Endothelial cell of umbilical vein (primary cell): ENCODE measurements at regions not wholly inside any gene's neighbourhood (a gene's known extent, or its start where the extent isn't known, plus 50 kb on each side); places are given as distances from the start of the nearest gene placed in this dataset.

ENCODE experiments used
- BruUV-seq: library from RNA; stranded (reverse); fragments of 400-500 nt; replicated peaks from 2 replicates; lab custom pipeline; 2021; lab: Mats Ljungman, UMichigan
- CTCF ChIA-PET: fragments of 300-600, 350-600 bp; sonication (Branson Sonifier 250); formaldehyde crosslinking; loops from one replicate; lab custom pipeline; 2021; ENCODE audit warnings: antibody characterized with exemption, inconsistent platforms; lab: Charles Lee
- POLR2A ChIA-PET: fragments of 300-600, 350-600 bp; sonication (Branson Sonifier 250); formaldehyde crosslinking; loops from one replicate; lab custom pipeline; 2021; ENCODE audit warnings: antibody characterized with exemption, inconsistent platforms; lab: Charles Lee
- DNase-seq: peaks from one replicate; pipeline ENCODE4 v3.0.0-alpha.2; 2011; ENCODE audit warnings: low read depth, low spot score
- FAIRE-seq: peaks from 2 replicates; lab custom pipeline; 2011; peaks lifted over from hg19 to GRCh38; lab: Jason Lieb, UNC
- H2AFZ ChIP-seq: 2 replicates; pipeline ENCODE4 v1.6.0; 2012; ENCODE audit warnings: low read depth, low read length, control low read depth, inconsistent platforms
- H3K27ac ChIP-seq: 2 replicates; pipeline ENCODE4 v1.5.1; 2011; ENCODE audit warnings: low read depth, mild to moderate bottlenecking, control low read depth, low read length, moderate library complexity; ENCODE audit not compliant: insufficient read depth
- H3K27me3 ChIP-seq, 2 experiments: 2 replicates each; pipeline versions ENCODE4 v1.6.0 to v1.6.1; 2011; ENCODE audit warnings: low read length in 2 of 2, mixed read lengths in 1 of 2; ENCODE audit not compliant: control insufficient read depth in 2 of 2, insufficient read depth in 2 of 2
- H3K36me3 ChIP-seq, 2 experiments: 2 replicates in 1 of 2; 3 replicates in 1 of 2; pipeline ENCODE4 v1.5.1; 2011; ENCODE audit warnings: low read length in 2 of 2, mild to moderate bottlenecking in 1 of 2, moderate library complexity in 1 of 2; ENCODE audit not compliant: control insufficient read depth in 2 of 2, insufficient read depth in 2 of 2; ENCODE audit errors: extremely low read depth in 1 of 2
- H3K4me1 ChIP-seq: 3 replicates; pipeline ENCODE4 v1.5.1; 2011; ENCODE audit warnings: mild to moderate bottlenecking, low read length; ENCODE audit not compliant: control insufficient read depth, insufficient read depth; ENCODE audit errors: extremely low read depth
- H3K4me2 ChIP-seq: 2 replicates; pipeline ENCODE4 v1.6.1; 2011; ENCODE audit warnings: low read length, control low read depth, mixed read lengths; ENCODE audit not compliant: insufficient read depth
- H3K4me3 ChIP-seq, 3 experiments: fragments of 200-600 bp in 1 of 3; sonication (generic), shearing (Covaris generic) in 1 of 3; replicated peaks in 1 of 3; 2 replicates each; pipeline ENCODE4 v1.5.1; 2011 to 2016; ENCODE audit warnings: control low read depth in 3 of 3, low read length in 3 of 3, mild to moderate bottlenecking in 2 of 3, inconsistent platforms in 1 of 3, low read depth in 1 of 3, moderate library complexity in 1 of 3; ENCODE audit not compliant: insufficient read depth in 1 of 3
- H3K79me2 ChIP-seq: 2 replicates; pipeline ENCODE4 v1.6.0; 2012; ENCODE audit warnings: low read length, inconsistent platforms; ENCODE audit not compliant: control insufficient read depth, insufficient read depth
- H3K9ac ChIP-seq: replicated peaks from 2 replicates; pipeline ENCODE3; 2011; ENCODE audit warnings: low read length, control low read depth; ENCODE audit not compliant: insufficient read depth; ENCODE audit errors: extremely low read depth
- H3K9me1 ChIP-seq: replicated peaks from 3 replicates; pipeline ENCODE4 v1.6.0; 2011; ENCODE audit warnings: mild to moderate bottlenecking, low read length; ENCODE audit not compliant: control insufficient read depth, insufficient read depth; ENCODE audit errors: extremely low read depth
- H3K9me3 ChIP-seq: replicated peaks from 2 replicates; pipeline ENCODE4 v1.5.1; 2012; ENCODE audit warnings: low read length, inconsistent platforms; ENCODE audit not compliant: control insufficient read depth, insufficient read depth
- H4K20me1 ChIP-seq: replicated peaks from 2 replicates; pipeline ENCODE3; 2011; ENCODE audit warnings: mild to moderate bottlenecking, low read length; ENCODE audit not compliant: control insufficient read depth, insufficient read depth; ENCODE audit errors: extremely low read depth
- EZH2 ChIP-seq: IDR thresholded peaks from 2 replicates; pipeline ENCODE4 v1.6.1; 2012; ENCODE audit warnings: borderline replicate concordance, low read depth, mild to moderate bottlenecking, moderate library complexity, low read length, inconsistent platforms; ENCODE audit not compliant: severe bottlenecking
- FOS ChIP-seq: IDR thresholded peaks from 2 replicates; pipeline ENCODE4 v1.6.1; 2011; ENCODE audit warnings: mild to moderate bottlenecking, low read length, moderate library complexity, borderline replicate concordance; ENCODE audit not compliant: insufficient read depth
- GATA2 ChIP-seq: IDR thresholded peaks from 2 replicates; pipeline ENCODE4 v1.7.0; 2011; ENCODE audit warnings: low read depth, mild to moderate bottlenecking, moderate library complexity, mixed read lengths, low read length; ENCODE audit not compliant: insufficient read length, insufficient read depth
- JUN ChIP-seq: IDR thresholded peaks from 2 replicates; pipeline ENCODE4 v1.6.1; 2011; ENCODE audit warnings: borderline replicate concordance, low read depth; ENCODE audit not compliant: insufficient read length, insufficient read depth
- MYC ChIP-seq: IDR thresholded peaks from one replicate; pipeline ENCODE4 v1.6.1; 2011; ENCODE audit warnings: mild to moderate bottlenecking, low read depth, low read length
- POLR2A ChIP-seq: IDR thresholded peaks from 2 replicates; pipeline ENCODE4 v1.6.1; 2012; ENCODE audit warnings: low read depth, mild to moderate bottlenecking, control low read depth, low read length
- POLR2AphosphoS5 ChIP-seq: IDR thresholded peaks from 2 replicates; pipeline ENCODE4 v1.6.1; 2012; ENCODE audit warnings: low read depth, mild to moderate bottlenecking, control low read depth, low read length, moderate library complexity; ENCODE audit not compliant: insufficient read depth
- dilution Hi-C: fragments of 300-500 bp; cut with MboI; formaldehyde crosslinking; loops from one replicate; pipeline ENCODE4 v1.15.0; 2019; ENCODE audit warnings: low sequenced_read_pairs; ENCODE audit not compliant: extremely low pct_ligation_motif_present
- intact Hi-C: fragments of 100-400 bp; cut with micrococcal nuclease; formaldehyde crosslinking; loops from one replicate; pipeline ENCODE4 v1.10.0; 2022
- TF ChIP-seq, protein P1 (sequence below), 2 donors: IDR thresholded peaks; 1 replicate in 1 of 2; 2 replicates in 1 of 2; pipeline ENCODE4 v1.5.1; 2011; ENCODE audit warnings: low read length in 2 of 2, mild to moderate bottlenecking in 2 of 2, moderate library complexity in 2 of 2, control low read depth in 1 of 2, inconsistent platforms in 1 of 2, low read depth in 1 of 2; ENCODE audit not compliant: insufficient read depth in 1 of 2; ENCODE audit errors: extremely low read depth in 1 of 2
- TF ChIP-seq, protein P2 (sequence below): IDR thresholded peaks from 2 replicates; pipeline ENCODE4 v1.6.1; 2011; ENCODE audit not compliant: insufficient read depth, insufficient read length

DNA sequence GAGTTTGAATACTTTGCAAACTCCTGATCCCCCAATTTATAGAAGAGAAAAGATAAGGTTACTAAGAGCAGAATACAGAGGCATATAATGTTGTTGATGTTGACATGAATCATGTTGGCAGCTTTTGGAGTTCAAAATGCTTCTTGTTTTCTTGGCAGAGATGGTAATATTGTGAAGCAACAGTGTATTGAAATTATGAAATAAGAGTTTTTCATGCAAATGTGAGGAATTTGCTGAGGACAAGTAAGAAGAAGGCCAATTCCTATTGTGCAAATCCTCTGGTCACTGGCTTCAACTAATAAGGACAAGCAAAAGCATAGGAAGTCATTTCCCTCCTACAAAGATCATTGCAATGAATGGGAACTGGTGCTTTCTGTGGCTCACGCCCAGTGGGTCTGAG, 126.9 kb upstream of the CHL1 start:
- Histone ChIP-seq H4K20me1 (no peaks in the 10 kb centered on the region), H3K27ac (no peak overlapping the region), H3K4me2 (no peak overlapping the region), H3K27me3 (no peaks in the 10 kb centered on the region), H2AFZ (no peak overlapping the region), H3K4me1 (no peaks in the 10 kb centered on the region), H3K4me3 (no peak overlapping the region), H3K9ac (no peak overlapping the region), H3K36me3 (no peaks in the 10 kb centered on the region), H3K79me2 (no peaks in the 10 kb centered on the region), H3K9me3 (no peaks in the 10 kb centered on the region), H3K9me1 (no peaks in the 10 kb centered on the region)
- dilution Hi-C loops (no loop called here), intact Hi-C loops (no loop called here)
- ChIA-PET POLR2A (no interaction called here), CTCF (no interaction called here)
- FAIRE-seq: no peak
- BruUV-seq: no TSS peak
- TF ChIP-seq, protein P1, sequence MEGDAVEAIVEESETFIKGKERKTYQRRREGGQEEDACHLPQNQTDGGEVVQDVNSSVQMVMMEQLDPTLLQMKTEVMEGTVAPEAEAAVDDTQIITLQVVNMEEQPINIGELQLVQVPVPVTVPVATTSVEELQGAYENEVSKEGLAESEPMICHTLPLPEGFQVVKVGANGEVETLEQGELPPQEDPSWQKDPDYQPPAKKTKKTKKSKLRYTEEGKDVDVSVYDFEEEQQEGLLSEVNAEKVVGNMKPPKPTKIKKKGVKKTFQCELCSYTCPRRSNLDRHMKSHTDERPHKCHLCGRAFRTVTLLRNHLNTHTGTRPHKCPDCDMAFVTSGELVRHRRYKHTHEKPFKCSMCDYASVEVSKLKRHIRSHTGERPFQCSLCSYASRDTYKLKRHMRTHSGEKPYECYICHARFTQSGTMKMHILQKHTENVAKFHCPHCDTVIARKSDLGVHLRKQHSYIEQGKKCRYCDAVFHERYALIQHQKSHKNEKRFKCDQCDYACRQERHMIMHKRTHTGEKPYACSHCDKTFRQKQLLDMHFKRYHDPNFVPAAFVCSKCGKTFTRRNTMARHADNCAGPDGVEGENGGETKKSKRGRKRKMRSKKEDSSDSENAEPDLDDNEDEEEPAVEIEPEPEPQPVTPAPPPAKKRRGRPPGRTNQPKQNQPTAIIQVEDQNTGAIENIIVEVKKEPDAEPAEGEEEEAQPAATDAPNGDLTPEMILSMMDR (IDR thresholded peaks at IDR 0.05; ENCODE audit: extremely low read depth in 1 of 2, insufficient read depth in 1 of 2, low read depth in 1 of 2, low read length in 2 of 2): no peak
- no peak for TF ChIP-seq FOS
- TF ChIP-seq POLR2A: no peak
- no peak for TF ChIP-seq JUN
- TF ChIP-seq, protein P2, sequence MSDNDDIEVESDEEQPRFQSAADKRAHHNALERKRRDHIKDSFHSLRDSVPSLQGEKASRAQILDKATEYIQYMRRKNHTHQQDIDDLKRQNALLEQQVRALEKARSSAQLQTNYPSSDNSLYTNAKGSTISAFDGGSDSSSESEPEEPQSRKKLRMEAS: no peak
- no peak for TF ChIP-seq EZH2
- TF ChIP-seq GATA2: no peak
- TF ChIP-seq MYC: no peak
- no peak for TF ChIP-seq POLR2AphosphoS5
- DNase-seq: no peak
